DMS53 treated with DMSO at 0.1 percent for 48 hours (cell line): ENCODE measurements at regions not wholly inside any gene's neighbourhood (a gene's known extent, or its start where the extent isn't known, plus 50 kb on each side); places are given as distances from the start of the nearest gene placed in this dataset.

Experiments used
- DNase-seq: peaks from one replicate; lab custom pipeline; 2025; ENCODE audit not compliant: unreplicated experiment; lab: John Stamatoyannopoulos, UW

GRCh38 chr1:94734963-94735901, 84.9 kb upstream of the SLC44A3 start:
- no peak for DNase-seq

GRCh38 chr1:94731891-94732290, 88.3 kb upstream of the SLC44A3 start:
- no peak for DNase-seq

- DNase-seq, result no peak
These were observed 89.7 kb upstream of the SLC44A3 start for GRCh38 chr1:94730450-94730849.

- DNase-seq, result no peak
These were observed 90.9 kb upstream of the SLC44A3 start for GRCh38 chr1:94729267-94729666.

- no peak for DNase-seq
These were observed 92.1 kb upstream of the SLC44A3 start for GRCh38 chr1:94727846-94728715.

- DNase-seq, result no peak
These were observed 93.0 kb upstream of the SLC44A3 start for GRCh38 chr1:94726981-94727685.

- no peak for DNase-seq
These were observed 94.6 kb upstream of the SLC44A3 start for GRCh38 chr1:94725566-94725965.

GRCh38 chr1:94723894-94724293, 96.3 kb upstream of the SLC44A3 start:
- no peak for DNase-seq

- DNase-seq, result no peak
These were observed 96.7 kb upstream of the SLC44A3 start for GRCh38 chr1:94723463-94723862.

GRCh38 chr1:94722181-94722580, 98.0 kb upstream of the SLC44A3 start:
- DNase-seq, result no peak

GRCh38 chr1:94721240-94721639, 98.9 kb upstream of the SLC44A3 start:
- no peak for DNase-seq

GRCh38 chr1:94719926-94720793, 100.0 kb upstream of the SLC44A3 start:
- no peak for DNase-seq

GRCh38 chr1:94716965-94717364, 103.2 kb upstream of the SLC44A3 start:
- no peak for DNase-seq

GRCh38 chr1:94715321-94715720, 104.8 kb upstream of the SLC44A3 start:
- no peak for DNase-seq

- no peak for DNase-seq
These were observed 105.6 kb upstream of the SLC44A3 start for GRCh38 chr1:94714552-94714951.

GRCh38 chr1:94714152-94714551, 106.0 kb upstream of the SLC44A3 start:
- no peak for DNase-seq

- peak; percentile 67 for DNase-seq
These were observed 106.5 kb upstream of the SLC44A3 start for GRCh38 chr1:94713472-94714141.

- no peak for DNase-seq
These were observed 110.1 kb upstream of the SLC44A3 start for GRCh38 chr1:94709891-94710581.

- DNase-seq, result no peak
These were observed 111.3 kb upstream of the SLC44A3 start for GRCh38 chr1:94708811-94709210.
